Mesenteric fat pad (tissue), 1 donor: ENCODE measurements at regions not wholly inside any gene's neighbourhood (a gene's known extent, or its start where the extent isn't known, plus 50 kb on each side); places are given as distances from the start of the nearest gene placed in this dataset.

Experiments used
- DNase-seq: peaks from one replicate; pipeline ENCODE4 v3.0.0-alpha.2; 2020; ENCODE audit warnings: low spot score
- donor health status: DM: yes; HTN: yes; CAD: no.

- DNase-seq, result no peak
Measured at GRCh38 chr16:5722116-5722619, 624.6 kb upstream of the EEF2KMT start.

- DNase-seq, result no peak
Measured at GRCh38 chr16:5715155-5715554, 617.6 kb upstream of the EEF2KMT start.

- no peak for DNase-seq
Measured at GRCh38 chr16:5709889-5710288, 612.3 kb upstream of the EEF2KMT start.

- no peak for DNase-seq
Measured at GRCh38 chr16:5706211-5706610, 608.6 kb upstream of the EEF2KMT start.

GRCh38 chr16:5704271-5704670 lies 606.7 kb upstream of the EEF2KMT start:
- DNase-seq, result no peak

- DNase-seq, result no peak
Measured at GRCh38 chr16:5693426-5693825, 595.8 kb upstream of the EEF2KMT start.

- no peak for DNase-seq
Measured at GRCh38 chr16:5681966-5682365, 584.4 kb upstream of the EEF2KMT start.

GRCh38 chr16:5678371-5678770 lies 580.8 kb upstream of the EEF2KMT start:
- DNase-seq, result no peak

- DNase-seq, result no peak
Measured at GRCh38 chr16:5671421-5671820, 573.8 kb upstream of the EEF2KMT start.

GRCh38 chr16:5670198-5670597 lies 572.6 kb upstream of the EEF2KMT start:
- no peak for DNase-seq

- DNase-seq, result no peak
Measured at GRCh38 chr16:5668553-5668952, 571.0 kb upstream of the EEF2KMT start.

GRCh38 chr16:5665834-5666233 lies 568.2 kb upstream of the EEF2KMT start:
- DNase-seq, result no peak

- no peak for DNase-seq
Measured at GRCh38 chr16:5653789-5654188, 556.2 kb upstream of the EEF2KMT start.

GRCh38 chr16:5653041-5653440 lies 555.4 kb upstream of the EEF2KMT start:
- no peak for DNase-seq

GRCh38 chr16:5649762-5650743 lies 552.5 kb upstream of the EEF2KMT start:
- no peak for DNase-seq

GRCh38 chr16:5647051-5647450 lies 549.5 kb upstream of the EEF2KMT start:
- no peak for DNase-seq

GRCh38 chr16:5643855-5644531 lies 546.4 kb upstream of the EEF2KMT start:
- DNase-seq, result no peak

- no peak for DNase-seq
Measured at GRCh38 chr16:5642436-5642835, 544.8 kb upstream of the EEF2KMT start.

- no peak for DNase-seq
Measured at GRCh38 chr16:5642011-5642410, 544.4 kb upstream of the EEF2KMT start.

- DNase-seq, result no peak
Measured at GRCh38 chr16:5640883-5641282, 543.3 kb upstream of the EEF2KMT start.

- no peak for DNase-seq
Measured at GRCh38 chr16:5639531-5639930, 541.9 kb upstream of the EEF2KMT start.

- no peak for DNase-seq
Measured at GRCh38 chr16:5635331-5635730, 537.7 kb upstream of the EEF2KMT start.
